ENCODE measurements at regions not wholly inside any gene's neighbourhood (a gene's known extent, or its start where the extent isn't known, plus 50 kb on each side); places are given as distances from the start of the nearest gene placed in this dataset.

DNA sequence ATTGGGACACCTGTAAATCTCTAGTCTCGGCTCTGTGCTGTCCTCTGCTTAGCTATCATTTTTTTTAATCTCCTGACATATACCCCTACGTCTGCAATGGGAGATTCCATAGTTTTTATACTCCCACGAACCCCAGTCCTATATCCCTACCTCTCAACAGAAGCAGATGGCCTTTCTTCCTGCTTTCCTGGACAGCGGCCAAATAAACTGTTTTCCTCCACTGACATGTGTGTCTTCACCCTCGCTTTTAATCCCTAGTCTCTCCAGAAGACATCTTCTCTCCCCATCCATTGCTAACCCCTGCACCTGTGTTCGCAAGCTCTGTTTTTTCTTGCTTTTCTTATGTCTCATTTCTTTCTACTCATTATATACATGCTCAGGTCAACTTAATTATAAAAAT is 395.4 kb downstream of the EPHA4 start:
- TF ChIP-seq POLR2A (IDR thresholded peaks at IDR 0.05): no peak
- TF ChIP-seq, protein P1, sequence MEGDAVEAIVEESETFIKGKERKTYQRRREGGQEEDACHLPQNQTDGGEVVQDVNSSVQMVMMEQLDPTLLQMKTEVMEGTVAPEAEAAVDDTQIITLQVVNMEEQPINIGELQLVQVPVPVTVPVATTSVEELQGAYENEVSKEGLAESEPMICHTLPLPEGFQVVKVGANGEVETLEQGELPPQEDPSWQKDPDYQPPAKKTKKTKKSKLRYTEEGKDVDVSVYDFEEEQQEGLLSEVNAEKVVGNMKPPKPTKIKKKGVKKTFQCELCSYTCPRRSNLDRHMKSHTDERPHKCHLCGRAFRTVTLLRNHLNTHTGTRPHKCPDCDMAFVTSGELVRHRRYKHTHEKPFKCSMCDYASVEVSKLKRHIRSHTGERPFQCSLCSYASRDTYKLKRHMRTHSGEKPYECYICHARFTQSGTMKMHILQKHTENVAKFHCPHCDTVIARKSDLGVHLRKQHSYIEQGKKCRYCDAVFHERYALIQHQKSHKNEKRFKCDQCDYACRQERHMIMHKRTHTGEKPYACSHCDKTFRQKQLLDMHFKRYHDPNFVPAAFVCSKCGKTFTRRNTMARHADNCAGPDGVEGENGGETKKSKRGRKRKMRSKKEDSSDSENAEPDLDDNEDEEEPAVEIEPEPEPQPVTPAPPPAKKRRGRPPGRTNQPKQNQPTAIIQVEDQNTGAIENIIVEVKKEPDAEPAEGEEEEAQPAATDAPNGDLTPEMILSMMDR (IDR thresholded peaks at IDR 0.05 in 4 of 5, conservative IDR thresholded peaks at IDR 0.05 in 1 of 5): no peak

All from gastrocnemius medialis (tissue), 4 donors.